IMR-90 (cell line): ENCODE measurements at regions not wholly inside any gene's neighbourhood (a gene's known extent, or its start where the extent isn't known, plus 50 kb on each side); places are given as distances from the start of the nearest gene placed in this dataset.

Experiments used
- ATAC-seq: fragments of 200-7000 bp; cut with Tn5 transposase; 2 replicates; pipeline ENCODE4 v1.9.1; 2020; ENCODE audit warnings: low read depth, mild to moderate bottlenecking, moderate library complexity
- BruUV-seq: library from RNA; stranded (reverse); fragments of 400-500 nt; replicated peaks from 2 replicates; lab custom pipeline; 2021; lab: Mats Ljungman, UMichigan
- CTCF ChIA-PET: fragments of 300-600 bp; formaldehyde crosslinking; extraction: SDS; loops from one replicate; lab custom pipeline; 2021; ENCODE audit warnings: antibody characterized with exemption; lab: Yijun Ruan, JAX
- POLR2A ChIA-PET: fragments of 300-600 bp; sonication (Branson Sonifier 250); formaldehyde crosslinking; loops from one replicate; lab custom pipeline; 2022; ENCODE audit warnings: antibody characterized with exemption; ENCODE audit not compliant: unreplicated experiment; lab: Charles Lee
- DNase-seq: peaks from one replicate; pipeline ENCODE4 v3.0.0; 2013
- H2AFZ ChIP-seq: replicated peaks from 2 replicates; pipeline ENCODE3; 2013; ENCODE audit warnings: low read length, mild to moderate bottlenecking; ENCODE audit not compliant: poor library complexity
- H2AK5ac ChIP-seq: 2 replicates; pipeline ENCODE4 v1.6.1; 2013; ENCODE audit warnings: low read depth, low read length, inconsistent platforms
- H2AK9ac ChIP-seq: replicated peaks from 2 replicates; pipeline ENCODE3; 2013; ENCODE audit warnings: mild to moderate bottlenecking, low read depth, low read length, moderate library complexity; ENCODE audit not compliant: poor library complexity
- H2BK120ac ChIP-seq: 2 replicates; pipeline ENCODE4 v1.6.1; 2013; ENCODE audit warnings: low read depth, low read length, inconsistent platforms
- H2BK15ac ChIP-seq: 3 replicates; pipeline ENCODE4 v1.6.1; 2013; ENCODE audit warnings: low read depth, low read length, inconsistent platforms
- H2BK20ac ChIP-seq: 2 replicates; pipeline ENCODE4 v1.6.1; 2013; ENCODE audit warnings: low read depth, mild to moderate bottlenecking, inconsistent platforms, low read length, moderate library complexity
- H2BK5ac ChIP-seq: 2 replicates; pipeline ENCODE4 v1.6.1; 2013; ENCODE audit warnings: mild to moderate bottlenecking, low read depth, low read length, inconsistent platforms; ENCODE audit not compliant: poor library complexity, severe bottlenecking
- H3K14ac ChIP-seq: replicated peaks from 2 replicates; pipeline ENCODE4 v1.6.1; 2013; ENCODE audit warnings: low read depth, low read length, inconsistent platforms
- H3K18ac ChIP-seq: 2 replicates; pipeline ENCODE4 v1.6.1; 2013; ENCODE audit warnings: low read depth, low read length, control low read depth
- H3K23ac ChIP-seq: 2 replicates; pipeline ENCODE4 v1.6.1; 2013; ENCODE audit warnings: low read depth, low read length, inconsistent platforms
- H3K27ac ChIP-seq: 2 replicates; pipeline ENCODE4 v1.5.1; 2013; ENCODE audit warnings: mild to moderate bottlenecking, control low read depth, low read length; ENCODE audit not compliant: insufficient read depth
- H3K27me3 ChIP-seq: 2 replicates; pipeline ENCODE4 v1.6.1; 2013; ENCODE audit warnings: low read length; ENCODE audit not compliant: control insufficient read depth, insufficient read depth
- H3K36me3 ChIP-seq: 2 replicates; pipeline ENCODE4 v1.6.1; 2013; ENCODE audit warnings: low read length, mixed read lengths; ENCODE audit not compliant: control insufficient read depth, insufficient read depth
- H3K4ac ChIP-seq: 2 replicates; pipeline ENCODE4 v1.6.1; 2013; ENCODE audit warnings: low read depth, low read length, inconsistent platforms
- H3K4me1 ChIP-seq: 2 replicates; pipeline ENCODE4 v1.6.1; 2013; ENCODE audit warnings: low read length, mixed read lengths; ENCODE audit not compliant: control insufficient read depth, insufficient read depth
- H3K4me2 ChIP-seq: 2 replicates; pipeline ENCODE4 v1.6.1; 2013; ENCODE audit warnings: low read depth, mild to moderate bottlenecking, control low read depth, low read length, moderate library complexity
- H3K4me3 ChIP-seq: 2 replicates; pipeline ENCODE4 v1.5.1; 2013; ENCODE audit warnings: low read depth, mild to moderate bottlenecking, control low read depth, low read length, moderate library complexity; ENCODE audit not compliant: insufficient read depth
- H3K56ac ChIP-seq: 2 replicates; pipeline ENCODE4 v1.6.1; 2013; ENCODE audit warnings: low read length, inconsistent platforms; ENCODE audit not compliant: insufficient read depth; ENCODE audit errors: extremely low read depth
- H3K79me1 ChIP-seq, 2 experiments: 2 replicates each; pipeline ENCODE4 v1.6.1; 2013; ENCODE audit warnings: low read length in 2 of 2, inconsistent platforms in 1 of 2, low read depth in 1 of 2
- H3K9ac ChIP-seq: 2 replicates; pipeline ENCODE4 v1.6.1; 2013; ENCODE audit warnings: low read depth, low read length, control low read depth
- H3K9me1 ChIP-seq: 2 replicates; pipeline ENCODE4 v1.6.1; 2013; ENCODE audit warnings: low read length, inconsistent platforms; ENCODE audit not compliant: insufficient read depth
- H3K9me3 ChIP-seq: 2 replicates; pipeline ENCODE4 v1.6.1; 2013; ENCODE audit warnings: low read length; ENCODE audit not compliant: control insufficient read depth, insufficient read depth
- H4K20me1 ChIP-seq: 2 replicates; pipeline ENCODE4 v1.6.1; 2013; ENCODE audit warnings: low read length, inconsistent platforms; ENCODE audit not compliant: insufficient read depth
- H4K5ac ChIP-seq: 2 replicates; pipeline ENCODE4 v1.6.1; 2013; ENCODE audit warnings: mild to moderate bottlenecking, low read depth, low read length, control low read depth
- H4K8ac ChIP-seq, 2 experiments: 2 replicates each; pipeline ENCODE4 v1.6.1; 2013; ENCODE audit warnings: low read depth in 2 of 2, low read length in 2 of 2, control low read depth in 1 of 2, inconsistent platforms in 1 of 2
- H4K91ac ChIP-seq: 2 replicates; pipeline ENCODE4 v1.6.1; 2013; ENCODE audit warnings: low read depth, low read length, inconsistent platforms; ENCODE audit not compliant: insufficient read depth
- BHLHE40 ChIP-seq: fragments of 150-350 bp; IDR thresholded peaks from 2 replicates; pipeline ENCODE4 v1.6.1; 2016; ENCODE audit warnings: mild to moderate bottlenecking, low read depth, low read length
- CEBPB ChIP-seq: IDR thresholded peaks from 2 replicates; pipeline ENCODE4 v1.6.1; 2012; ENCODE audit warnings: low read depth, low read length, improper control_type of control experiment
- FOS ChIP-seq: fragments of 150-350 bp; IDR thresholded peaks from 2 replicates; pipeline ENCODE4 v1.6.1; 2016; ENCODE audit warnings: low read depth, low read length
- MAZ ChIP-seq: IDR thresholded peaks from 2 replicates; pipeline ENCODE4 v1.6.1; 2012; ENCODE audit warnings: low read depth, mild to moderate bottlenecking, low read length, improper control_type of control experiment, moderate library complexity, borderline replicate concordance
- NFE2L2 ChIP-seq: fragments of 150-350 bp; IDR thresholded peaks from 2 replicates; pipeline ENCODE4 v1.6.1; 2016; ENCODE audit warnings: low read depth, mild to moderate bottlenecking, low read length
- POLR2A ChIP-seq: IDR thresholded peaks from 2 replicates; pipeline ENCODE4 v1.6.1; 2012; ENCODE audit warnings: mild to moderate bottlenecking, low read depth, low read length
- RCOR1 ChIP-seq: IDR thresholded peaks from 2 replicates; pipeline ENCODE4 v1.6.1; 2012; ENCODE audit warnings: mild to moderate bottlenecking, low read length, improper control_type of control experiment; ENCODE audit not compliant: insufficient replicate concordance
- WGBS, 2 experiments: methylation state at CpG; one replicate each; pipeline versions ENCODE4 v1.1.5 to v1.1.7; 2013; ENCODE audit warnings: missing lambda C conversion rate in 2 of 2; ENCODE audit not compliant: insufficient read length in 1 of 2; ENCODE audit errors: extremely low coverage in 2 of 2; 5-methylcytosine and 5-hydroxymethylcytosine counted together
- dilution Hi-C: fragments of 300-500 bp; cut with HindIII; formaldehyde crosslinking; loops from one replicate; pipeline ENCODE4 v1.14.3; 2018; ENCODE audit warnings: low sequenced_read_pairs; ENCODE audit not compliant: unreplicated experiment
- in situ Hi-C: fragments of 300-500 bp; cut with MboI; formaldehyde crosslinking; loops from 3 replicates; pipeline ENCODE4 v1.14.3; 2019; ENCODE audit warnings: low sequenced_read_pairs, inconsistent platforms, mixed read lengths
- intact Hi-C: fragments of 100-400 bp; cut with micrococcal nuclease; formaldehyde crosslinking; loops from 2 replicates; pipeline ENCODE4 v1.10.0; 2022
- TF ChIP-seq, protein P1 (sequence below): conservative IDR thresholded peaks from 2 replicates; pipeline ENCODE4 v1.5.1; 2012; ENCODE audit warnings: mild to moderate bottlenecking, low read depth, low read length, improper control_type of control experiment
- TF ChIP-seq, protein P2 (sequence below): fragments of 150-350 bp; IDR thresholded peaks from 2 replicates; pipeline ENCODE4 v1.6.1; 2016; ENCODE audit warnings: low read depth, mild to moderate bottlenecking, low read length, moderate library complexity, borderline replicate concordance

DNA sequence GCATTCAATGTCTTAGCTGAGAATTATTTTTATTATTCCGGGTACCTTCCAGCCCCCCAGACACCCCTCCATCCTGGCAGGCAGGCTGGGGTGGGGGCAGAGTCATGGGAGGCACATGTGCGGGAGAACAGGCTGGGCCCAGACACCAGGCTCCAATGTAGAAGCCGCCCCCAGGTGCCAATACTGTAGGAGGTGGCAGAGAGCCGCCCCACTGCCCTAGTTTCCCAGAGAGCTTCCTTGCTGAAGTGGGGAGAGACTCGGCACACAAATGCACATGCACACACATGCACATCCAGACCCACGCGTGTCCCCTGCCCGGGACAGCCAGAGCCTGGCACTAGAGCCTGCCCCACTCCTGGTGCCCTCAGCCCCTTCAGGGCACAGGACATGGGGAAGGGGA, 98.4 kb upstream of the LINGO1 start:
- Histone ChIP-seq H3K23ac (no peak overlapping the region), H3K4me1 (no peaks in the 10 kb centered on the region), H4K20me1 (no peaks in the 10 kb centered on the region), H3K56ac (no peak overlapping the region), H2AK5ac (no peak overlapping the region), H3K36me3 (no peaks in the 10 kb centered on the region), H3K9me1 (no peaks in the 10 kb centered on the region), H2BK120ac (no peak overlapping the region), H2BK20ac (no peak overlapping the region), H3K27me3 (peaks cover 60% of the 10 kb centered on the region), H4K91ac (no peak overlapping the region), H3K4me2 (no peak overlapping the region), H3K27ac (no peak overlapping the region), H4K5ac (no peak overlapping the region), H3K14ac (no peak overlapping the region), H2BK5ac (no peak overlapping the region), H3K9ac (no peak overlapping the region), H3K9me3 (no peaks in the 10 kb centered on the region), H4K8ac (no peak overlapping the region), H2AFZ (no peak overlapping the region), H3K4ac (no peak overlapping the region), H3K4me3 (no peak overlapping the region), H2AK9ac (no peak overlapping the region), H3K18ac (no peak overlapping the region), H3K79me1 (no peaks in the 10 kb centered on the region), H2BK15ac (no peak overlapping the region)
- DNase-seq = no peak
- dilution Hi-C loops = no loop called here
- CTCF ChIA-PET = no interaction called here
- TF ChIP-seq POLR2A = no peak
- TF ChIP-seq NFE2L2 = no peak
- TF ChIP-seq BHLHE40 = no peak
- no peak for TF ChIP-seq RCOR1
- no peak for TF ChIP-seq CEBPB
- TF ChIP-seq, protein P1, sequence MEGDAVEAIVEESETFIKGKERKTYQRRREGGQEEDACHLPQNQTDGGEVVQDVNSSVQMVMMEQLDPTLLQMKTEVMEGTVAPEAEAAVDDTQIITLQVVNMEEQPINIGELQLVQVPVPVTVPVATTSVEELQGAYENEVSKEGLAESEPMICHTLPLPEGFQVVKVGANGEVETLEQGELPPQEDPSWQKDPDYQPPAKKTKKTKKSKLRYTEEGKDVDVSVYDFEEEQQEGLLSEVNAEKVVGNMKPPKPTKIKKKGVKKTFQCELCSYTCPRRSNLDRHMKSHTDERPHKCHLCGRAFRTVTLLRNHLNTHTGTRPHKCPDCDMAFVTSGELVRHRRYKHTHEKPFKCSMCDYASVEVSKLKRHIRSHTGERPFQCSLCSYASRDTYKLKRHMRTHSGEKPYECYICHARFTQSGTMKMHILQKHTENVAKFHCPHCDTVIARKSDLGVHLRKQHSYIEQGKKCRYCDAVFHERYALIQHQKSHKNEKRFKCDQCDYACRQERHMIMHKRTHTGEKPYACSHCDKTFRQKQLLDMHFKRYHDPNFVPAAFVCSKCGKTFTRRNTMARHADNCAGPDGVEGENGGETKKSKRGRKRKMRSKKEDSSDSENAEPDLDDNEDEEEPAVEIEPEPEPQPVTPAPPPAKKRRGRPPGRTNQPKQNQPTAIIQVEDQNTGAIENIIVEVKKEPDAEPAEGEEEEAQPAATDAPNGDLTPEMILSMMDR = no peak
- TF ChIP-seq FOS = no peak
- TF ChIP-seq MAZ = no peak
- TF ChIP-seq, protein P2, sequence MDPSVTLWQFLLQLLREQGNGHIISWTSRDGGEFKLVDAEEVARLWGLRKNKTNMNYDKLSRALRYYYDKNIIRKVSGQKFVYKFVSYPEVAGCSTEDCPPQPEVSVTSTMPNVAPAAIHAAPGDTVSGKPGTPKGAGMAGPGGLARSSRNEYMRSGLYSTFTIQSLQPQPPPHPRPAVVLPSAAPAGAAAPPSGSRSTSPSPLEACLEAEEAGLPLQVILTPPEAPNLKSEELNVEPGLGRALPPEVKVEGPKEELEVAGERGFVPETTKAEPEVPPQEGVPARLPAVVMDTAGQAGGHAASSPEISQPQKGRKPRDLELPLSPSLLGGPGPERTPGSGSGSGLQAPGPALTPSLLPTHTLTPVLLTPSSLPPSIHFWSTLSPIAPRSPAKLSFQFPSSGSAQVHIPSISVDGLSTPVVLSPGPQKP = no peak
- ATAC-seq = no peak
- BruUV-seq = no TSS peak
- POLR2A ChIA-PET = no interaction called here
- in situ Hi-C loops = no loop called here
- intact Hi-C loops = no loop called here
- WGBS, 2 experiments = no CpG with 5 or more reads among the region's 8 CpGs
